ENCODE measurements at regions not wholly inside any gene's neighbourhood (a gene's known extent, or its start where the extent isn't known, plus 50 kb on each side); places are given as distances from the start of the nearest gene placed in this dataset.
A peak's percentile ranks its signal among the peaks of the same experiment; 100 is the strongest.

- Histone ChIP-seq H3K9me3 (ENCODE audit: control insufficient read depth, insufficient read depth, low read length) (0 out of 2 replicates have a peak, but pooled peaks cover 2% of the 10 kb centered on the region), H3K18ac (ENCODE audit: low read depth, low read length) (peak overlapping the region; percentile 82; the same call in 1 of the 2 replicates), H2AK9ac (replicated peaks; ENCODE audit: low read depth, low read length, poor library complexity) (no peak overlapping the region), H4K91ac (ENCODE audit: insufficient read depth, low read depth, low read length) (0 out of 2 replicates have a peak overlapping the region, but pooled peaks have one; percentile 3), H3K14ac (replicated peaks; ENCODE audit: low read depth, low read length) (peak overlapping the region; percentile 60; the same call in 1 of the 2 replicates), H2BK15ac (ENCODE audit: low read depth, low read length) (peak overlapping the region; percentile 42), H3K9me1 (ENCODE audit: insufficient read depth, low read length) (peaks cover 3% of the 10 kb centered on the region; the same call in 1 of the 2 replicates), H2BK5ac (ENCODE audit: low read depth, low read length, poor library complexity, severe bottlenecking) (peak overlapping the region; percentile 29), H3K56ac (ENCODE audit: extremely low read depth, insufficient read depth, low read length) (no peak overlapping the region), H3K4ac (ENCODE audit: low read depth, low read length) (peak overlapping the region; percentile 46; the same call in 1 of the 2 replicates), H2BK20ac (ENCODE audit: low read depth, low read length) (peak overlapping the region; percentile 77; the same call in 1 of the 2 replicates), H3K23ac (ENCODE audit: low read depth, low read length) (peak overlapping the region; percentile 54; the same call in 1 of the 2 replicates), H3K27ac (ENCODE audit: insufficient read depth, low read length) (no peak overlapping the region), H3K27me3 (ENCODE audit: control insufficient read depth, insufficient read depth, low read length) (no peaks in the 10 kb centered on the region), H4K8ac (ENCODE audit: low read depth in 2 of 2, low read length in 2 of 2) (peak overlapping the region; percentile 2 to 65; a peak in 1 of 4 replicates), H2AK5ac (ENCODE audit: low read depth, low read length) (no peak overlapping the region), H3K4me2 (ENCODE audit: low read depth, low read length) (no peak overlapping the region), H2AFZ (replicated peaks; ENCODE audit: low read length, poor library complexity) (no peak overlapping the region), H4K5ac (ENCODE audit: low read depth, low read length) (peak overlapping the region; percentile 49; the same call in 1 of the 2 replicates), H4K20me1 (ENCODE audit: insufficient read depth, low read length) (no peaks in the 10 kb centered on the region), H3K4me1 (ENCODE audit: control insufficient read depth, insufficient read depth, low read length) (peaks cover 16% of the 10 kb centered on the region), H3K36me3 (ENCODE audit: control insufficient read depth, insufficient read depth, low read length) (no peaks in the 10 kb centered on the region), H3K4me3 (ENCODE audit: insufficient read depth, low read depth, low read length) (no peak overlapping the region), H3K9ac (ENCODE audit: low read depth, low read length) (no peak overlapping the region), H3K79me1 (ENCODE audit: low read depth in 1 of 2, low read length in 2 of 2) (no peaks in the 10 kb centered on the region), H2BK120ac (ENCODE audit: low read depth, low read length) (peak overlapping the region; percentile 56)
- in situ Hi-C loops (cut with MboI; ENCODE audit: low sequenced_read_pairs) (no loop called here), dilution Hi-C loops (cut with HindIII; ENCODE audit: low sequenced_read_pairs, unreplicated experiment) (no loop called here), intact Hi-C loops (cut with micrococcal nuclease) (loop anchor here (5.0 kb wide), 2 partner anchors 59 to 239 kb away; partner anchors contain the start of gene TCF21)
- ATAC-seq (ENCODE audit: low read depth) (no peak), DNase-seq (peak; percentile 38)
- CTCF ChIA-PET, result no interaction called here
- BruUV-seq (replicated peaks), result no TSS peak
- TF ChIP-seq RAD21 (IDR thresholded peaks at IDR 0.05; ENCODE audit: low read length) (no peak), ELK1 (IDR thresholded peaks at IDR 0.05; ENCODE audit: borderline replicate concordance, low read depth, low read length) (no peak), USF2 (IDR thresholded peaks at IDR 0.05; ENCODE audit: low read depth, low read length) (no peak), NFE2L2 (IDR thresholded peaks at IDR 0.05; ENCODE audit: low read depth, low read length) (no peak), BHLHE40 (IDR thresholded peaks at IDR 0.05; ENCODE audit: low read depth, low read length) (no peak), FOS (IDR thresholded peaks at IDR 0.05; ENCODE audit: low read depth, low read length) (no peak), POLR2A (IDR thresholded peaks at IDR 0.05; ENCODE audit: low read depth, low read length) (no peak), RFX5 (IDR thresholded peaks at IDR 0.05; ENCODE audit: low read depth, low read length) (no peak), CTCF (conservative IDR thresholded peaks at IDR 0.05; ENCODE audit: low read depth, low read length) (no peak), MXI1 (IDR thresholded peaks at IDR 0.05; ENCODE audit: borderline replicate concordance, low read depth, low read length) (no peak), MAZ (IDR thresholded peaks at IDR 0.05; ENCODE audit: borderline replicate concordance, low read depth, low read length) (no peak), CEBPB (IDR thresholded peaks at IDR 0.05; ENCODE audit: low read depth, low read length) (no peak), SMC3 (IDR thresholded peaks at IDR 0.05; ENCODE audit: low read depth, low read length) (no peak), RCOR1 (IDR thresholded peaks at IDR 0.05; ENCODE audit: insufficient replicate concordance, low read length) (no peak), CHD1 (IDR thresholded peaks at IDR 0.05; ENCODE audit: low read depth, low read length) (no peak), MAFK (IDR thresholded peaks at IDR 0.05; ENCODE audit: low read depth, low read length) (no peak)
- POLR2A ChIA-PET (ENCODE audit: unreplicated experiment), result no interaction called here
- no CpG with 5 or more reads among the region's 2 CpGs for WGBS, 2 experiments (ENCODE audit: extremely low coverage in 2 of 2, insufficient read length in 1 of 2)
Measured at GRCh38 chr6:133648581-133648980, 240.3 kb upstream of the TCF21 start.

All from IMR-90 (cell line).